HepG2 (cell line): ENCODE measurements at regions not wholly inside any gene's neighbourhood (a gene's known extent, or its start where the extent isn't known, plus 50 kb on each side); places are given as distances from the start of the nearest gene placed in this dataset.

Experiments
- ATAC-seq: fragments of 200-7000 bp; cut with Tn5 transposase; 3 replicates; pipeline ENCODE4 v1.9.1; 2020; ENCODE audit warnings: mild to moderate bottlenecking, moderate library complexity
- BruUV-seq: library from RNA; stranded (reverse); fragments of 400-500 nt; replicated peaks from 2 replicates; lab custom pipeline; 2021; lab: Mats Ljungman, UMichigan
- CTCF ChIA-PET: fragments of 300-600 bp; formaldehyde crosslinking; extraction: SDS; loops from one replicate; lab custom pipeline; 2021; ENCODE audit warnings: low total read pairs, inconsistent platforms, low intra/inter-chr PET ratio; lab: Yijun Ruan, JAX
- POLR2A ChIA-PET: fragments of 350-600 bp; sonication (Branson Sonifier 250); formaldehyde crosslinking; loops from one replicate; lab custom pipeline; 2020; ENCODE audit warnings: antibody characterized with exemption, inconsistent platforms; lab: Yijun Ruan, JAX
- DNase-seq: peaks from one replicate; pipeline ENCODE4 v3.0.0-alpha.2; 2015; ENCODE audit warnings: low spot score
- FAIRE-seq: peaks from 3 replicates; lab custom pipeline; 2011; peaks lifted over from hg19 to GRCh38; lab: Jason Lieb, UNC
- H2AFZ ChIP-seq: one replicate; pipeline ENCODE4 v1.6.1; 2011; ENCODE audit warnings: low read length, inconsistent platforms
- H3K27ac ChIP-seq: fragments of 300-600 bp; 3 replicates; pipeline ENCODE4 v1.8.0; 2011; ENCODE audit warnings: mixed run types, mild to moderate bottlenecking, mixed read lengths, low read length, inconsistent platforms; ENCODE audit not compliant: insufficient read depth; ENCODE audit errors: extremely low read length
- H3K27me3 ChIP-seq, 2 experiments: fragments of 200-600 bp in 1 of 2; 2 replicates in 1 of 2; 3 replicates in 1 of 2; pipeline versions ENCODE4 v1.6.0 to v1.8.0; 2011; ENCODE audit warnings: low read length in 2 of 2, mild to moderate bottlenecking in 2 of 2, moderate library complexity in 2 of 2, inconsistent platforms in 1 of 2; ENCODE audit not compliant: insufficient read depth in 2 of 2, control insufficient read depth in 1 of 2
- H3K36me3 ChIP-seq, 2 experiments: fragments of 200-600 bp in 1 of 2; replicated peaks in 1 of 2; 2 replicates in 1 of 2; 3 replicates in 1 of 2; pipeline versions ENCODE4 v1.5.1 to v1.8.0; 2011; ENCODE audit warnings: low read length in 2 of 2, inconsistent platforms in 1 of 2; ENCODE audit not compliant: insufficient read depth in 2 of 2, control insufficient read depth in 1 of 2
- H3K4me1 ChIP-seq: 2 replicates; pipeline ENCODE4 v1.5.1; 2012; ENCODE audit warnings: low read length, inconsistent platforms; ENCODE audit not compliant: insufficient read depth
- H3K4me2 ChIP-seq: 2 replicates; pipeline ENCODE4 v1.6.0; 2011; ENCODE audit warnings: low read depth, low read length, inconsistent platforms
- H3K4me3 ChIP-seq, 3 experiments: fragments of 200-600 bp in 1 of 3; sonication (generic), shearing (Covaris generic) in 1 of 3; replicated peaks in 1 of 3; 2 replicates each; pipeline ENCODE4 v1.5.1; 2011 to 2016; ENCODE audit warnings: low read length in 3 of 3, inconsistent platforms in 2 of 3, low read depth in 2 of 3, mild to moderate bottlenecking in 2 of 3, control low read depth in 1 of 3, mixed read lengths in 1 of 3; ENCODE audit not compliant: insufficient read depth in 1 of 3
- H3K79me2 ChIP-seq: one replicate; pipeline ENCODE4 v1.6.1; 2011; ENCODE audit warnings: low read length, inconsistent platforms; ENCODE audit not compliant: insufficient read depth
- H3K9ac ChIP-seq: 2 replicates; pipeline ENCODE4 v1.6.0; 2011; ENCODE audit warnings: mild to moderate bottlenecking, low read depth, low read length, inconsistent platforms; ENCODE audit not compliant: insufficient read depth
- H3K9me3 ChIP-seq: 2 replicates; pipeline ENCODE4 v1.5.1; 2012; ENCODE audit warnings: mild to moderate bottlenecking, low read length
- H4K20me1 ChIP-seq: 2 replicates; pipeline ENCODE4 v1.6.0; 2011; ENCODE audit warnings: inconsistent platforms, mild to moderate bottlenecking, low read length, moderate library complexity; ENCODE audit not compliant: insufficient read depth
- MATR3 ChIP-seq: sonication (generic); formaldehyde crosslinking; IDR thresholded peaks from 2 replicates; pipeline ENCODE4 v1.4.0; 2020; ENCODE audit warnings: missing genetic modification reagents
- PAX8 ChIP-seq: sonication (generic); formaldehyde crosslinking; IDR thresholded peaks from 2 replicates; pipeline ENCODE4 v1.8.0; 2022; ENCODE audit warnings: mild to moderate bottlenecking, missing genetic modification reagents, borderline replicate concordance
- ZBTB21 ChIP-seq: sonication (generic); formaldehyde crosslinking; IDR thresholded peaks from 2 replicates; pipeline ENCODE4 v1.4.0; 2020; ENCODE audit warnings: missing genetic modification reagents
- ZMAT3 ChIP-seq: sonication (generic); formaldehyde crosslinking; conservative IDR thresholded peaks from 2 replicates; pipeline ENCODE4 v1.7.0; 2021; ENCODE audit warnings: missing genetic modification reagents
- ZNF773 ChIP-seq: sonication (generic); formaldehyde crosslinking; IDR thresholded peaks from 2 replicates; pipeline ENCODE4 v1.4.0; 2020; ENCODE audit warnings: missing genetic modification reagents, borderline replicate concordance
- WGBS: methylation state at CpG from one replicate; pipeline ENCODE4 v1.1.6; 2017; ENCODE audit warnings: low lambda C conversion rate; 5-methylcytosine and 5-hydroxymethylcytosine counted together
- in situ Hi-C: cut with HindIII; loops from 2 replicates; pipeline ENCODE4 v1.10.0; 2017; ENCODE audit warnings: low pct_unique_long_range_greater_than_20kb; ENCODE audit not compliant: extremely low pct_ligation_motif_present
- intact Hi-C: fragments of 100-400 bp; cut with micrococcal nuclease; formaldehyde crosslinking; loops from one replicate; pipeline ENCODE4 v1.10.0; 2022; ENCODE audit not compliant: unreplicated experiment

GRCh38 chr2:150409196-150409595 lies 78.3 kb downstream of the RND3 start:
- POLR2A ChIA-PET = no interaction called here
- no peak for FAIRE-seq
- CTCF ChIA-PET = no interaction called here
- in situ Hi-C loops = no loop called here
- DNase-seq = no peak
- no peak overlapping the region for H3K9ac ChIP-seq
- intact Hi-C loops = no loop called here
- no peak overlapping the region for H3K4me2 ChIP-seq
- H3K9me3 ChIP-seq = peaks cover 36% of the 10 kb centered on the region
- no peak overlapping the region for H3K27ac ChIP-seq
- H3K4me1 ChIP-seq = no peaks in the 10 kb centered on the region
- H3K27me3 ChIP-seq = no peaks in the 10 kb centered on the region
- no peaks in the 10 kb centered on the region for H3K79me2 ChIP-seq
- WGBS = 4% methylated on average over 2 of the region's 2 CpGs
- no peak overlapping the region for H3K4me3 ChIP-seq
- BruUV-seq = no TSS peak
- no peak for ATAC-seq
- TF ChIP-seq MATR3 (CRISPR knock-in tag) = no peak
- TF ChIP-seq PAX8 (CRISPR knock-in tag) = no peak
- no peak for TF ChIP-seq ZNF773 (CRISPR knock-in tag)
- H4K20me1 ChIP-seq = no peaks in the 10 kb centered on the region
- no peaks in the 10 kb centered on the region for H3K36me3 ChIP-seq
- no peak overlapping the region for H2AFZ ChIP-seq

- no TSS peak for BruUV-seq
- no peaks in the 10 kb centered on the region for H3K79me2 ChIP-seq
- intact Hi-C loops (no loop called here), in situ Hi-C loops (no loop called here)
- no peak overlapping the region for H2AFZ ChIP-seq
- DNase-seq = no peak
- H3K9me3 ChIP-seq = peaks cover 46% of the 10 kb centered on the region
- TF ChIP-seq ZBTB21 (CRISPR knock-in tag) (no peak), ZMAT3 (CRISPR knock-in tag) (no peak)
- ATAC-seq = no peak
- no peak for FAIRE-seq
- no peak overlapping the region for H3K27ac ChIP-seq
- no peaks in the 10 kb centered on the region for H4K20me1 ChIP-seq
- ChIA-PET POLR2A (no interaction called here), CTCF (no interaction called here)
- H3K36me3 ChIP-seq = no peaks in the 10 kb centered on the region
- no peak overlapping the region for H3K4me3 ChIP-seq
- no peak overlapping the region for H3K4me2 ChIP-seq
- H3K9ac ChIP-seq = no peak overlapping the region
- WGBS = 33% methylated on average over 3 of the region's 3 CpGs
- H3K27me3 ChIP-seq = no peaks in the 10 kb centered on the region
- H3K4me1 ChIP-seq = no peaks in the 10 kb centered on the region
Observed at GRCh38 chr2:150404147-150404546, 83.3 kb downstream of the RND3 start.
